ENCODE measurements at regions not wholly inside any gene's neighbourhood (a gene's known extent, or its start where the extent isn't known, plus 50 kb on each side); places are given as distances from the start of the nearest gene placed in this dataset.
A peak's percentile ranks its signal among the peaks of the same experiment; 100 is the strongest.
"Not testable (repeated sequence)": the region's sequence is repeated elsewhere in the genome, so short reads cannot be mapped to it uniquely, and the experiment has no call there.

DNA sequence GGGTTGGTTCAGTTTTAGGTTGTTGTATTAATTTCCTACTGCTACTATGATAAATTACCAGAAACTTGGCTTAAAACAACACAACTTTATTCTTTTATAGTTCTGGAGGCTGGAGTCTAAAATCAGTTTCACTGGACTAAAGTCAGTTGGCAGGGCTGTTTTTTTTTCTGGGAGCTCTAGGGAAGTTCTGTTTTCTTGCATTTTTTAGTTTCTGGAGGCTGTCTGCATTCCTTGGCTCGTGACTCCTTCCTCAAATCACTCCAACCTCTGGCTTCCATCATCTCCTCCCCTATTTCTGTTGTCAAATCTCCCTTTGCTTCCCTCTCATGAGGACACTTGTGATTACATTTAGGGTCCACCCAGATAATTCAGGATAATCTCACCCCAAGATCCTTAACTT lies 51.3 kb upstream of the SUB1 start:
- H3K4me1 ChIP-seq (ENCODE audit: control insufficient read depth, insufficient read depth, low read length, unreplicated experiment): peaks cover 27% of the 10 kb centered on the region

DNA sequence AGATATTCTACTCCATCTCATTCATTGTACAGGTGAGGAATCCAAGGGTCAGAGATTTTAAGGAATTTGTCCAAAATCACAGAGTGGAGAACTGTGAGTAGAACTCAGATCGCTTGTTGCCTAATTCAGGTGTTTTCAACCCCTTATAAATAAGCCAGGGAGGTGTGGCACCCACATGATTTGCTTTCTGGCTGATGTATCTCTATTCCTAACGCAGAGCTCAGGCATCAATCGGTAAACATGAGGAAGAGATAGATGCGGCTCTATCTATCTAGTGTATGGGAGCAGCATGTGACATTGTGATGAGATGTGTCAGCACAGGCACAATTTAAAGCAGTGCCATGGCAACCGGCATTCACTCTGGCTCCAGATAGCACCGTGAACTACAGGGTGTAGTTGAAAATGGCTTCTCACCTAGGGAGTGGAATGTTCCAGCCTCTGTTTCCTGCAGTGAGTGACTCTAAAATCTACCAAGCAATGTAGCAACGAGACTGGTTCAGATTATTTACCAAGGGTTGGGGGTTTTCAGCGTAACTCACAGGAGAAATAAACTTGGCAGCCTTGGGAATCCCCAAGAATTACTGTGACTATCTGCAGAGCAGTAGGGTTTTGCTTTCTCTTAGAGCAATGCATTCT lies 53.4 kb upstream of the SUB1 start:
- Histone ChIP-seq H2AFZ (ENCODE audit: low read length, unreplicated experiment) (peak overlapping the region; percentile 35), H3K27ac (ENCODE audit: low read depth, low read length) (peak overlapping the region; percentile 73), H3K27me3 (ENCODE audit: insufficient read depth, low read length) (no peaks in the 10 kb centered on the region), H3K4me1 (ENCODE audit: control insufficient read depth, insufficient read depth, low read length, unreplicated experiment) (peaks cover 19% of the 10 kb centered on the region), H3K36me3 (ENCODE audit: insufficient read depth, low read length) (no peaks in the 10 kb centered on the region), H3K79me2 (ENCODE audit: control insufficient read depth, insufficient read depth, low read length, unreplicated experiment) (no peaks in the 10 kb centered on the region), H3K4me3 (ENCODE audit: low read depth, low read length) (peak overlapping the region; percentile 63)

More for the DNA sequence above, 51.3 kb upstream of the SUB1 start:
- H3K79me2 ChIP-seq (ENCODE audit: control insufficient read depth, insufficient read depth, low read length, unreplicated experiment): no peaks in the 10 kb centered on the region
- H2AFZ ChIP-seq (ENCODE audit: low read length, unreplicated experiment): no peak overlapping the region
- no peaks in the 10 kb centered on the region for H3K27me3 ChIP-seq (ENCODE audit: insufficient read depth, low read length)
- H3K36me3 ChIP-seq (ENCODE audit: insufficient read depth, low read length): no peaks in the 10 kb centered on the region
- H3K4me3 ChIP-seq (ENCODE audit: low read depth, low read length): no peak overlapping the region
- H3K27ac ChIP-seq (ENCODE audit: low read depth, low read length): peak overlapping the region; percentile 29; the same call in 1 of the 2 replicates

DNA sequence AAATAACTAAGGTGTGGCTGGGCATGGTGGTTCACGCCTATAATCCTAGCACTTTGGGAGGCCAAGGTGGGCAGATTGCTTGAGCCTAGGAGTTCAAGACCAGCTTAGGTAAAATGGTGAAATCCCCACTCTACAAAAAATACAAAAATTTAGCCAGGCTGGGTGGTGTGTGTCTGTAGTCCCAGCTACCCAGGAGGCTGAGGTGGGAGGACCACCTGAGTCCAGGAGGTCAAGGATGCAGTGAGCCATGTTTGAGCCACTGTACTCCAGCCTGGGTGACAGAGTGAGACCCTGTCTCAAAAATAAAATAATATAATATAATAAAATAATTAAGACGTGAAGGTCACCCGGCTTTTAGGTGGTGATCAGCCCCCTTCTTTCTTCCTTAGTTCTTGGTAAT lies 58.0 kb upstream of the SUB1 start:
- H3K36me3 ChIP-seq (ENCODE audit: insufficient read depth, low read length); H3K27me3 ChIP-seq (ENCODE audit: insufficient read depth, low read length); H3K4me3 ChIP-seq (ENCODE audit: low read depth, low read length); H3K79me2 ChIP-seq (ENCODE audit: control insufficient read depth, insufficient read depth, low read length, unreplicated experiment); H2AFZ ChIP-seq (ENCODE audit: low read length, unreplicated experiment); H3K27ac ChIP-seq (ENCODE audit: low read depth, low read length): not testable (repeated sequence)
- H3K4me1 ChIP-seq (ENCODE audit: control insufficient read depth, insufficient read depth, low read length, unreplicated experiment): peaks cover 13% of the 10 kb centered on the region

DNA sequence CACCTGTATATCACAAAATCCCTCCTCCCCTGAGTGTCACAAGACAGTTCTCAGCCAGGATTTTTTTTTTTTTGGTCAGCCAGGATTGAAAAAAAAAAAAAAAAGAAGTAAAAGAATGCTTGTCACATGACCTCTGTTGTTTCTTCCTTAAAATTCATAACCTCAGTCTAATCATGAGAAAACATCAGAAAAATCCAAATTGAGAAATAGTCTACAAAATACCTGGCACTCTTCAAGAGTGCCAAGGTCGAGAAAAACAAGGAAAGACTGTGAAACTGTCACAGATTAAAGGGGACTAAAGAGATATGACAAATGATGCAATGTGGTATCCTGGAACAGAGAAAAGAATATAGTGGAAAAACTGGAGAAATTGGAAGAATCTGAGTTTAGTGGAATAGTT lies 58.5 kb upstream of the SUB1 start:
- Histone ChIP-seq H3K27ac (ENCODE audit: low read depth, low read length) (no peak overlapping the region), H3K4me1 (ENCODE audit: control insufficient read depth, insufficient read depth, low read length, unreplicated experiment) (peaks cover 8% of the 10 kb centered on the region), H3K27me3 (ENCODE audit: insufficient read depth, low read length) (no peaks in the 10 kb centered on the region), H3K4me3 (ENCODE audit: low read depth, low read length) (no peak overlapping the region), H2AFZ (ENCODE audit: low read length, unreplicated experiment) (no peak overlapping the region), H3K79me2 (ENCODE audit: control insufficient read depth, insufficient read depth, low read length, unreplicated experiment) (no peaks in the 10 kb centered on the region), H3K36me3 (ENCODE audit: insufficient read depth, low read length) (no peaks in the 10 kb centered on the region)

DNA sequence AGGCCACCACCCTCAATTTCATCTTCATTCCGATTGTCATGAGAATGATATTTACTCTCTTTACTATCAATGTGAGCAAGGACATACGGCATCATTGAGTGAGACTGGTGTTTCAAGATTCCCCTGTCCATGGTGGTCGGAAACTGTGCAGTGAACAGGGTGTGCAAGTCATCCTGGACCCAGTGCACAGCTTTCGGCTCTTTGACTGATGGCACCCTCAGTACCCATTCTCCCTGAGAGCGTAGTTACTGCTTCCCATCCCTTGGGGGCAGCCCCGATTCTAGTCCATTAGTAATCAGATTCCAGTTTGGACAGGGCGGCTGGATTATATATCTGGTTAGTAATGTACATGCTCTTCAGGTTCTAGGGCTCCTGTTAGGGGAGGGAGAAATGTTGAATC lies 61.7 kb upstream of the SUB1 start:
- Histone ChIP-seq H3K27me3 (ENCODE audit: insufficient read depth, low read length) (no peaks in the 10 kb centered on the region; the same call in 1 of the 2 replicates), H3K36me3 (ENCODE audit: insufficient read depth, low read length) (no peaks in the 10 kb centered on the region), H3K27ac (ENCODE audit: low read depth, low read length) (no peak overlapping the region), H3K4me3 (ENCODE audit: low read depth, low read length) (no peak overlapping the region), H2AFZ (ENCODE audit: low read length, unreplicated experiment) (no peak overlapping the region), H3K79me2 (ENCODE audit: control insufficient read depth, insufficient read depth, low read length, unreplicated experiment) (no peaks in the 10 kb centered on the region), H3K4me1 (ENCODE audit: control insufficient read depth, insufficient read depth, low read length, unreplicated experiment) (peaks cover 5% of the 10 kb centered on the region)

DNA sequence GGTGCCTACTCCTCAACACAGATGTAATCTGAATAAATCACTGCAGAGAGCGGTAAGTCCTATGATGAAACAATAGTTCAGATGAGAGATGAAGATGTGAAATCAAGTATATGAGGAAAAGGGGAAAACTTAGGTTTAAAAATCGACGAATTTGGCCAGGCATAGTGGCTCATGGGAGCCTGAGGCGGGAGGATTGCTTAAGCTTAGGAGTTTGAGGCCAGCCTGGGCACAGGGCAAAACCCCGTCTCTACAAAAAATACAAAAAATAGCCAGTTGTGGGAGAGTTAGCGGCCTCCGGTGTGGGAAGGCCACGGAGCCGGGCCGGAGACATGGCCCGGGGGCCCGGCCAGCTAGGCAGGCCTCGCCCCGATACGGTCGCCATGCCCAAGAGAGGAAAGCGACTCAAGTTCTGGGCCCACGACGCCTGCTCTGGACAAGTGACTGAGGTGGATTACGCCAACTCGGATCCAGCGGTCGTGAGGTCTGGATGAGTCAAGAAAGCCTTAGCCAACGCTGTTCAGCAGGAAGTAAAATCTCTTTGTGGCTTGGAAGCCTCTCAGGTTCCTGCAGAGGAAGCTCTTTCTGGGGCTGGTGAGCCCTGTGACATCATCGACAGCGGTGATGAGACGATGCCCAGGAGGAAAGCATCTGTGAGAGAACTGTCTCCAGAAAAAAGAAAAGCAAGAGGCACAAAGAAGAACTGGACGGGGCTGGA lies 62.8 kb upstream of the SUB1 start:
- Histone ChIP-seq H3K36me3 (ENCODE audit: insufficient read depth, low read length) (no peaks in the 10 kb centered on the region), H3K4me3 (ENCODE audit: low read depth, low read length) (no peak overlapping the region), H3K27ac (ENCODE audit: low read depth, low read length) (peak overlapping the region; percentile 26; the same call in 1 of the 2 replicates), H3K27me3 (ENCODE audit: insufficient read depth, low read length) (no peaks in the 10 kb centered on the region; the same call in 1 of the 2 replicates), H3K79me2 (ENCODE audit: control insufficient read depth, insufficient read depth, low read length, unreplicated experiment) (no peaks in the 10 kb centered on the region), H3K4me1 (ENCODE audit: control insufficient read depth, insufficient read depth, low read length, unreplicated experiment) (peaks cover 5% of the 10 kb centered on the region), H2AFZ (ENCODE audit: low read length, unreplicated experiment) (no peak overlapping the region)

DNA sequence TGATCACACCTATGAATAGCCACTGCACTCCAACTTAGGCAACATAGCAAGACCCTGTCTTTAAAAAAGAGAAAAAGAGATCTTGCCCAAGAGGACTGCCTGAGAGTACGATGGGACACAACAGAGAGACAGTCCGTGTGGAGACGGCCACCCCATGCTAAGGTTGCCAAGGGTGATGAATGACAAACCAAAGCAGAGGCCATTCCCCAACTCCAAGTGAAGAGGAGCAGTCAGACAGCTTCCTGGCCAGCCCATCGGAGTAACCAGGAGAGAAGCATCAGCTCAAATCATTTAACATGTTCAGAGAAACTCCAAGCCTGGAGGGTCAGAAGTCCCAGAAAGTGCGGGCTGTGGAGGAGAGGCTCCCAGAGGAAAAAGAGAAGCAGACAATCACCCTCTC lies 63.9 kb upstream of the SUB1 start:
- Histone ChIP-seq H2AFZ (ENCODE audit: low read length, unreplicated experiment) (no peak overlapping the region), H3K27me3 (ENCODE audit: insufficient read depth, low read length) (peaks cover 2% of the 10 kb centered on the region; the same call in 1 of the 2 replicates), H3K36me3 (ENCODE audit: insufficient read depth, low read length) (no peaks in the 10 kb centered on the region), H3K4me1 (ENCODE audit: control insufficient read depth, insufficient read depth, low read length, unreplicated experiment) (peaks cover 5% of the 10 kb centered on the region), H3K4me3 (ENCODE audit: low read depth, low read length) (no peak overlapping the region), H3K27ac (ENCODE audit: low read depth, low read length) (no peak overlapping the region), H3K79me2 (ENCODE audit: control insufficient read depth, insufficient read depth, low read length, unreplicated experiment) (no peaks in the 10 kb centered on the region)

DNA sequence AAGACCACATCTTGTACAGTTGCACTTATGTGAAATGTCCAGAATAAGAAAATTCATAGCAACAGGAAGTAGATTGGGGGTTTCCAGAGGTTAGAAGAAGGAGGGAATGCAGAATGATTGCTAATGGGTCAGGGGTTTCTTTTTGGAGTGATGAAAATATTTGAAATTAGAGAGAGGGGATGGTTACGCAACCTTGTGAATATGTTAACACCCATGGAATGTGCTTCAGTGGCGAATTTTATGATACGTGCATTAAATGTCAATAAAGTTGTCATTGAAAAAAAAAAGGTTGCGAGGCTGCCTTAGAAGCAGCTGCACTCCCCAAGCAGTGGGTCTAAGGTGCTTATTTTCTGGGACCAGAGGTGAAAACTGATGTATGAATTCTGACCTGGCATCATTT lies 64.4 kb upstream of the SUB1 start:
- no peak overlapping the region for H3K27ac ChIP-seq (ENCODE audit: low read depth, low read length)
- H2AFZ ChIP-seq (ENCODE audit: low read length, unreplicated experiment): no peak overlapping the region
- peaks cover 2% of the 10 kb centered on the region; the same call in 1 of the 2 replicates for H3K27me3 ChIP-seq (ENCODE audit: insufficient read depth, low read length)
- no peak overlapping the region for H3K4me3 ChIP-seq (ENCODE audit: low read depth, low read length)
- no peaks in the 10 kb centered on the region for H3K79me2 ChIP-seq (ENCODE audit: control insufficient read depth, insufficient read depth, low read length, unreplicated experiment)
- no peaks in the 10 kb centered on the region for H3K36me3 ChIP-seq (ENCODE audit: insufficient read depth, low read length)
- H3K4me1 ChIP-seq (ENCODE audit: control insufficient read depth, insufficient read depth, low read length, unreplicated experiment): peaks cover 5% of the 10 kb centered on the region

DNA sequence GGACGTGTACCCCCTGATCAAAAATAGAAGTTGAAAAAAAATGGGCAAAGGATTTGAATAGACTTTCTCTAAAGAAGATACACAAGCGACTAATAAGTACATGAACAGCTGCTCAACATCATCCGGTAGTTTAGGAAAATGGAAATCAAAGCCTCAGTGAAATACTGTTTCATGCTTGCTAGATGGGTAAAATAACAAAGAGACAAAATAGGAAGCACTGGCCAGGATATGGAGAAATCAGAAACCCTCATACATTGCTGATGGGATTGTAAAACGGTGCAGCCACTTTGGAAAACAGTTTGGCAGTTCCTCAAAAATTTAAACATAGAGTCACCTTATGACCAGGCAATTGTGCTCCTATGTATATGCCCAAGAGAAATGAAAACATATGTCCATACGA lies 65.0 kb upstream of the SUB1 start:
- Histone ChIP-seq H3K4me3 (ENCODE audit: low read depth, low read length) (no peak overlapping the region), H3K27me3 (ENCODE audit: insufficient read depth, low read length) (peaks cover 2% of the 10 kb centered on the region; the same call in 1 of the 2 replicates), H3K36me3 (ENCODE audit: insufficient read depth, low read length) (no peaks in the 10 kb centered on the region), H2AFZ (ENCODE audit: low read length, unreplicated experiment) (no peak overlapping the region), H3K79me2 (ENCODE audit: control insufficient read depth, insufficient read depth, low read length, unreplicated experiment) (no peaks in the 10 kb centered on the region), H3K4me1 (ENCODE audit: control insufficient read depth, insufficient read depth, low read length, unreplicated experiment) (peaks cover 5% of the 10 kb centered on the region), H3K27ac (ENCODE audit: low read depth, low read length) (no peak overlapping the region)

DNA sequence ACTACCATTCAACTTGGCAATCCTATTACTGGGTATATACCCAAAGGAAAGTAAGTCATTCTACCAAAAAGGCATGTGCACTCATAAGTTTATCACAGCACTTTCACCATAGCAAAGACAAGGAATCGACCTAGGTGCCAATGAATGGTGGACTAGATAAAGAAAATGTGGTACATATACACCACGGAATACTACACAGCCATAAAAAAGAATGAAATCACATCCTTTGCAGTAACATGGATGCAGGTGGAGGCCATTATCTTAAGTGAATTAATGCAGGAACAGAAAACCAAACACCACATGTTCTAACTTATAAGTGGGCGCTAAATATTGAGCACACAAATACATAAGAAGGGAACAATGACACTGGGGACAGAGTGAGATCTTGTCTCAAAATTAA lies 65.8 kb upstream of the SUB1 start:
- peaks cover 2% of the 10 kb centered on the region; the same call in 1 of the 2 replicates for H3K27me3 ChIP-seq (ENCODE audit: insufficient read depth, low read length)
- H3K27ac ChIP-seq (ENCODE audit: low read depth, low read length): no peak overlapping the region
- H2AFZ ChIP-seq (ENCODE audit: low read length, unreplicated experiment): no peak overlapping the region
- H3K4me1 ChIP-seq (ENCODE audit: control insufficient read depth, insufficient read depth, low read length, unreplicated experiment): peaks cover 5% of the 10 kb centered on the region
- no peaks in the 10 kb centered on the region for H3K79me2 ChIP-seq (ENCODE audit: control insufficient read depth, insufficient read depth, low read length, unreplicated experiment)
- H3K36me3 ChIP-seq (ENCODE audit: insufficient read depth, low read length): no peaks in the 10 kb centered on the region
- no peak overlapping the region for H3K4me3 ChIP-seq (ENCODE audit: low read depth, low read length)

DNA sequence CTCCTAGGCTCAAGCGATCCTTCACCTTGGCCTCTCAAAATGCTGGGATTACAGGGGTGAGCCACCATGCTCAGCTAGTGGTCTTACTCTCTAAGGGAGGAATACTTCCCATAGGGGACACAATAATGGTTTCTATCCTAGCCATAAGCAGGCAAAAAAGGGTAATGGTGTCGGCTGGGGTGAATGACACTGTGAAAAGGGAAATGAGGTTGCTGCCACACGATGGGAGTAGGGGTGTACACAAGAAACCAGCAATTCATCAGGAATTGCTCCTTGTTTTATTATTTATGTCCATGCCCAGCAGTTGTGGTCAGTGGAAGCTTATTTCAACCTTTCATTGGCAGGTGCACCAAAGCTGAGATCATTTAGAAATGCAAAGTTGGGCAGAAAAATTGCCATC lies 70.3 kb upstream of the ZFR start:
- Histone ChIP-seq H3K27ac (ENCODE audit: low read depth, low read length) (no peak overlapping the region), H3K36me3 (ENCODE audit: insufficient read depth, low read length) (no peaks in the 10 kb centered on the region), H2AFZ (ENCODE audit: low read length, unreplicated experiment) (no peak overlapping the region), H3K4me3 (ENCODE audit: low read depth, low read length) (no peak overlapping the region), H3K27me3 (ENCODE audit: insufficient read depth, low read length) (peaks cover 2% of the 10 kb centered on the region; the same call in 1 of the 2 replicates), H3K4me1 (ENCODE audit: control insufficient read depth, insufficient read depth, low read length, unreplicated experiment) (no peaks in the 10 kb centered on the region), H3K79me2 (ENCODE audit: control insufficient read depth, insufficient read depth, low read length, unreplicated experiment) (no peaks in the 10 kb centered on the region)
